Activated B cell treated with CpG ODN at 0.5 μM for 24 hours (primary cell): ENCODE measurements at regions not wholly inside any gene's neighbourhood (a gene's known extent, or its start where the extent isn't known, plus 50 kb on each side); places are given as distances from the start of the nearest gene placed in this dataset.
"Not testable (repeated sequence)": the region's sequence is repeated elsewhere in the genome, so short reads cannot be mapped to it uniquely, and the experiment has no call there.

Experiments
- ATAC-seq: fragments of 200-7000 bp; cut with Tn5 transposase; one replicate; pipeline ENCODE4 v1.10.0; 2021; ENCODE audit warnings: low read depth, mild to moderate bottlenecking, moderate library complexity
- CTCF ChIA-PET: fragments of 350-600 bp; sonication (Branson Sonifier 250); formaldehyde crosslinking; loops from one replicate; lab custom pipeline; 2021; ENCODE audit warnings: antibody characterized with exemption; lab: Charles Lee
- POLR2A ChIA-PET: fragments of 350-600 bp; sonication (Branson Sonifier 250); formaldehyde crosslinking; loops from one replicate; lab custom pipeline; 2021; ENCODE audit warnings: antibody characterized with exemption; lab: Charles Lee
- DNase-seq: peaks from one replicate; pipeline ENCODE4 v3.0.0; 2022
- H3K27ac Mint-ChIP-seq: one replicate; pipeline ENCODE4 v1.8.0; 2020; ENCODE audit warnings: mixed read lengths
- H3K27me3 Mint-ChIP-seq: one replicate; pipeline ENCODE4 v1.8.0; 2021; ENCODE audit warnings: mixed read lengths
- H3K36me3 Mint-ChIP-seq: one replicate; pipeline ENCODE4 v1.8.0; 2021; ENCODE audit warnings: low read depth, mixed read lengths
- H3K4me1 Mint-ChIP-seq: one replicate; pipeline ENCODE4 v1.8.0; 2021; ENCODE audit warnings: mixed read lengths
- H3K4me3 Mint-ChIP-seq: one replicate; pipeline ENCODE4 v1.8.0; 2020; ENCODE audit warnings: mild to moderate bottlenecking, mixed read lengths
- H3K9me3 Mint-ChIP-seq: one replicate; pipeline ENCODE4 v1.8.0; 2020; ENCODE audit warnings: mixed read lengths
- CTCF ChIP-seq: fragments of 200-600 bp; IDR thresholded peaks from one replicate; pipeline ENCODE4 v1.8.0; 2022; ENCODE audit warnings: antibody characterized with exemption, mild to moderate bottlenecking
- intact Hi-C: fragments of 100-400 bp; cut with micrococcal nuclease; formaldehyde crosslinking; loops from one replicate; pipeline ENCODE4 v1.15.1; 2024

- H3K4me3 Mint-ChIP-seq: no peak overlapping the region
- intact Hi-C loops: no loop called here
- DNase-seq (no peak), ATAC-seq (no peak)
- no peaks in the 10 kb centered on the region for H3K4me1 Mint-ChIP-seq
- CTCF ChIA-PET: no interaction called here
- H3K27ac Mint-ChIP-seq: no peak overlapping the region
- POLR2A ChIA-PET: no interaction called here
- no peaks in the 10 kb centered on the region for H3K27me3 Mint-ChIP-seq
- no peaks in the 10 kb centered on the region for H3K36me3 Mint-ChIP-seq
- peaks cover 3% of the 10 kb centered on the region for H3K9me3 Mint-ChIP-seq
- no peak for TF ChIP-seq CTCF
Observed at GRCh38 chr15:24146251-24146650, 459.1 kb upstream of the NDN start.

DNA sequence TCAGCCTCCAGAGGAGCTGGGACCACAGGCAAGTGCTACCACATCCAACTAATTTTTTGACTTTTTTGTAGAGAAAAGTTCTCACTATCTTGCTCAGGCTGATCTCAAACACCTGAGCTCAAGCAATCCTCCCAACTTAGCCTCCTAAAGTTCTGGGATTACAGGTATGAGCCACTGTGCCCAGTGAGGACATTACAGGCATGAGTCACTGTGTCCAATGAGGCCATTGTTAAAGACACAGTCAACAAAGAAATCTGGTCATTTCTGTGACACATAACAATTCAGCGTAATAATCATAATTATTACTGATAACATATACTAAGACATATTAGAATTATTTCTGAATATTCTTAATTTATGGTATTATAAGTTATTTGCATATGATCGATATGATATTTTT is 463.4 kb upstream of the NDN start:
- Mint-ChIP-seq H3K4me3 (no peak overlapping the region), H3K27me3 (no peaks in the 10 kb centered on the region), H3K36me3 (no peaks in the 10 kb centered on the region), H3K4me1 (no peaks in the 10 kb centered on the region), H3K9me3 (peaks cover 7% of the 10 kb centered on the region), H3K27ac (no peak overlapping the region)
- DNase-seq (no peak), ATAC-seq (no peak)
- ChIA-PET CTCF (no interaction called here), POLR2A (no interaction called here)
- no peak for TF ChIP-seq CTCF
- intact Hi-C loops: no loop called here

DNA sequence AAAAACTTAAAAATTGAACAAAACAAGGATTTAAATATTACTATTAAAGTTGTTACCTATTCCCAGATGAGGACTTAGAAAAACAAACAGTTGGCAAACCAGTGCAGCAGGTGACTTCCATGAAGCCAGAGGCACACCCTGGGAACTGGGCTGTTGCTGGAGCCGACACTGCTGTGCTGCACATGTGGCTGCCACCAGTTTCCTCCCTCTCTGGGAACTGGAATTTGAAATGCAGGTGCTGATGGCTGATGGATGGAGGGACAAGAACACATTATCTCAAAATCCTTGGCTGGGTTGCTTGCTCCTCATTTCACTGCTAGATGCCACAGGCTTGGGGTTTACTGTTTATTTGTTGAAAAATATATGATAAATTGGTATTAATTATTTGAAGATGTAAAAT is 471.2 kb upstream of the NDN start:
- H3K27me3 Mint-ChIP-seq, ATAC-seq, H3K27ac Mint-ChIP-seq, DNase-seq, POLR2A ChIA-PET, H3K36me3 Mint-ChIP-seq, CTCF ChIA-PET, H3K9me3 Mint-ChIP-seq, H3K4me1 Mint-ChIP-seq, H3K4me3 Mint-ChIP-seq, intact Hi-C loops: not testable (repeated sequence)

DNA sequence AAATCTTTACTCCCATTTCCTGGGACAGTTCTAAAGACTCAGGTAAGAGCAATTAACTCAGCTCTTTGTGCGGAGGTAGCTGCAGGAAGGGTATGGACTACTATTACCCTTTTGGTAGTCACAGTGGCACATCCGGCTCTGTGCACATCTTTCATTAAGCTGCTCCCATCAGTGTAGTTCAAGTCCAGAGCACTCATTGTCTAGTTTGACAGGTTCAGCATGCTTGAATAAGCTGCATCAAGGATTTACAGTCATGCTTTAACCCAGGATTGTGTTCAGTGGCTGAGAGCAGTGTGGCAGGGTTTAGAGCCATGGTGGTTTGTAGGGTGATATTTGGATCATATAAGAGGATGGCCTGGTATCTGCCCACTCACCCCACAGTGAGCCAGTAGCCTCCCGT is 478.4 kb upstream of the NDN start:
- POLR2A ChIA-PET, H3K27ac Mint-ChIP-seq, H3K4me1 Mint-ChIP-seq, ATAC-seq, H3K4me3 Mint-ChIP-seq, H3K9me3 Mint-ChIP-seq, DNase-seq, H3K27me3 Mint-ChIP-seq, H3K36me3 Mint-ChIP-seq, CTCF ChIA-PET: not testable (repeated sequence)
- intact Hi-C loops: loop anchor here (10.0 kb wide), 1 partner anchor 389 kb away; no protein-coding TSS in a partner anchor

GRCh38 chr15:24202297-24202696 is 473.3 kb upstream of the NPAP1 start:
- ATAC-seq, H3K27ac Mint-ChIP-seq, H3K27me3 Mint-ChIP-seq, H3K36me3 Mint-ChIP-seq, H3K4me3 Mint-ChIP-seq, H3K9me3 Mint-ChIP-seq, POLR2A ChIA-PET, CTCF ChIA-PET, H3K4me1 Mint-ChIP-seq, DNase-seq: not testable (repeated sequence)
- intact Hi-C loops: loop anchor here (5.0 kb wide), 1 partner anchor 305 kb away; no protein-coding TSS in a partner anchor

GRCh38 chr15:24211742-24212476 is 463.7 kb upstream of the NPAP1 start:
- H3K27ac Mint-ChIP-seq, CTCF ChIA-PET, H3K36me3 Mint-ChIP-seq, H3K4me1 Mint-ChIP-seq, ATAC-seq, H3K27me3 Mint-ChIP-seq, H3K9me3 Mint-ChIP-seq, intact Hi-C loops, DNase-seq, H3K4me3 Mint-ChIP-seq, POLR2A ChIA-PET: not testable (repeated sequence)

- Mint-ChIP-seq H3K4me3 (no peak overlapping the region), H3K27ac (no peak overlapping the region), H3K9me3 (peaks cover 5% of the 10 kb centered on the region), H3K36me3 (no peaks in the 10 kb centered on the region), H3K4me1 (no peaks in the 10 kb centered on the region), H3K27me3 (no peaks in the 10 kb centered on the region)
- no peak for TF ChIP-seq CTCF
- DNase-seq (no peak), ATAC-seq (no peak)
- intact Hi-C loops: no loop called here
- ChIA-PET POLR2A (no interaction called here), CTCF (no interaction called here)
Observed at GRCh38 chr15:24223739-24224138, 451.8 kb upstream of the NPAP1 start.
